ENCODE measurements at regions not wholly inside any gene's neighbourhood (a gene's known extent, or its start where the extent isn't known, plus 50 kb on each side); places are given as distances from the start of the nearest gene placed in this dataset.

DNA sequence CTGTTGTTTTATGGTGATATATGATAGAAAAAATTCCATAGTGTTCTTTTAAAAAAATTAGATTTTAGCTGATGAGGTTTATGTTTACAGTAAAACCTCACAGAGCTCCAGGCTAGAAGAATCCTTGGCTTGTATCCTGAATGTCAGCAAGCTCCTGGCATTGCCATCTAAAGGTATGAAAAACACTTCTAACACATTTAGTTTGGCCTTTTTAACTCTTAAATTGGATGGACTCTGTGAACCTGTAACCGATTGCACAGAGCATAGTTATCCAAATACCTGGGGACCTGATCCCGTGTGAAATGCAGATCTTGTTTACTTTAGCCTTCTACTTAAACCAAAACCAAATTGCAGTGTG lies 241.1 kb upstream of the DCN start:
- no peak for TF ChIP-seq CTCF (IDR thresholded peaks at IDR 0.05; ENCODE audit: low read length)
- TF ChIP-seq EZH2phosphoT487 (IDR thresholded peaks at IDR 0.05; ENCODE audit: low read length) = no peak
